ENCODE measurements at regions not wholly inside any gene's neighbourhood (a gene's known extent, or its start where the extent isn't known, plus 50 kb on each side); places are given as distances from the start of the nearest gene placed in this dataset.

DNA sequence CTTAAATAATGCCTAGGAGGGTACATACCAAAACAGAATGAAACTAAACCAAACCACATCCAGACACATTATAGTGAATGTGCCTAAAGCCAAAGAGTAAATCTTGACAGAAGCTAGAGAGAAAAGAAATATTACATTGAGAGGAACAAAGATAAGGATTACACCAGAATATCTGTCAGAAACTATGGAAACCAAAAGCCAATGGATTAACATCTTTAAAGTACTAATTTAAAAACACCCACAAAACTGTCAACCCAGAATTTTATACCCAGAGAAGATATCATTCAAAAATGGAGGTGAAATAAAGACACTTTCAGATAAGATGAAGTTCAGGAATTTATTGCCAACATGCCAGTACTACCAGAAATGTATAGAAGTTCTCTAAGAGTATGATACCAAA is 198.5 kb upstream of the ZEB2 start:
- no peak for TF ChIP-seq CTCF (IDR thresholded peaks at IDR 0.05)
- TF ChIP-seq POLR2A (IDR thresholded peaks at IDR 0.05) = no peak
